OCI-LY3 (cell line): ENCODE measurements at regions not wholly inside any gene's neighbourhood (a gene's known extent, or its start where the extent isn't known, plus 50 kb on each side); places are given as distances from the start of the nearest gene placed in this dataset.

ENCODE experiments used
- H2AFZ ChIP-seq: fragments of 200-600, 300-600 bp; shearing (Covaris generic); 2 replicates; pipeline ENCODE4 v1.6.0; 2014; ENCODE audit warnings: antibody characterized with exemption, low read depth, low read length
- H3K27ac ChIP-seq: fragments of 200-600, 300-600 bp; sonication (generic); 2 replicates; pipeline ENCODE4 v1.5.1; 2014; ENCODE audit warnings: mild to moderate bottlenecking, low read length, moderate library complexity, mixed read lengths
- H3K27me3 ChIP-seq: fragments of 200-600, 300-600 bp; sonication (generic); 2 replicates; pipeline ENCODE4 v1.6.1; 2014; ENCODE audit warnings: low read depth, low read length, mixed read lengths
- H3K36me3 ChIP-seq: fragments of 200-600, 300-600 bp; sonication (generic); replicated peaks from 2 replicates; pipeline ENCODE3; 2014; ENCODE audit warnings: low read depth, low read length, mixed read lengths
- H3K4me1 ChIP-seq: fragments of 300-600, 200-600 bp; sonication (generic); 2 replicates; pipeline ENCODE4 v1.6.1; 2014; ENCODE audit warnings: low read length, mixed read lengths
- H3K4me2 ChIP-seq: fragments of 200-600, 300-600 bp; sonication (generic); 2 replicates; pipeline ENCODE4 v1.6.1; 2014; ENCODE audit warnings: low read length, mixed read lengths
- H3K4me3 ChIP-seq: fragments of 300-600, 200-600 bp; sonication (generic); 2 replicates; pipeline ENCODE4 v1.5.1; 2014; ENCODE audit warnings: antibody characterized with exemption, mild to moderate bottlenecking, low read length, moderate library complexity
- H3K79me2 ChIP-seq: fragments of 300-600, 200-600 bp; shearing (Covaris generic); 2 replicates; pipeline ENCODE4 v1.6.1; 2014; ENCODE audit warnings: mild to moderate bottlenecking, low read length, mixed read lengths
- H3K9ac ChIP-seq: fragments of 300-600, 200-600 bp; shearing (Covaris generic); 2 replicates; pipeline ENCODE4 v1.6.0; 2014; ENCODE audit warnings: mild to moderate bottlenecking, low read length, moderate library complexity
- H3K9me3 ChIP-seq: fragments of 200-600, 300-600 bp; shearing (Covaris generic); 2 replicates; pipeline ENCODE4 v1.6.1; 2014; ENCODE audit warnings: low read length, mixed read lengths; ENCODE audit not compliant: insufficient read depth
- H4K20me1 ChIP-seq: fragments of 200-600, 300-600 bp; sonication (generic); 2 replicates; pipeline ENCODE4 v1.6.1; 2016; ENCODE audit warnings: low read length, mixed read lengths; ENCODE audit not compliant: insufficient read depth
- EZH2phosphoT487 ChIP-seq: fragments of 200-600 bp; shearing (Covaris generic); IDR thresholded peaks from 2 replicates; pipeline ENCODE4 v1.6.1; 2018; ENCODE audit warnings: antibody characterized with exemption, mixed run types, low read depth
- TF ChIP-seq, protein P1 (sequence below): fragments of 200-600, 300-600 bp; sonication (generic); IDR thresholded peaks from 2 replicates; pipeline ENCODE4 v1.5.1; 2014; ENCODE audit warnings: antibody characterized with exemption, low read length, low read depth

DNA sequence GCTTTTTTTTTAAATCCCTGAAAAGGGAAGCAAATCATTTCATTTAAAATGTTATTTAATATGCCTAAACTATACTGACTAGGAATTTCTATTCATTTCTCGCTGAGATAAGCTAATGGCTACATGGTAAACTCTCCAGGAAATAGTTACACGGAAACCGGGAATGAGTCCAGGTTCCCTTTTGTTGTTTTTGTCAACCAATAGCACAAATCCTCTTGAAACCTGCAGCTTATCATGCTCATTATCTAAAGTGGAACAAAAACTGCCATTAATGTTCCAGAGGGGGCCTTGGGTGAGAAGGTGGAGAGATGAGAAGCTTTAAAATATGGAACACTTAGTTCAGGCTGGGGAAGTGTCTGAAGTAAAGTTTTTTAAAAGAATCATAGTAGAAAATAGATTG, 113.5 kb upstream of the ALCAM start:
- no peaks in the 10 kb centered on the region for H3K27me3 ChIP-seq
- no peaks in the 10 kb centered on the region for H3K9me3 ChIP-seq
- no peak overlapping the region for H3K9ac ChIP-seq
- TF ChIP-seq, protein P1, sequence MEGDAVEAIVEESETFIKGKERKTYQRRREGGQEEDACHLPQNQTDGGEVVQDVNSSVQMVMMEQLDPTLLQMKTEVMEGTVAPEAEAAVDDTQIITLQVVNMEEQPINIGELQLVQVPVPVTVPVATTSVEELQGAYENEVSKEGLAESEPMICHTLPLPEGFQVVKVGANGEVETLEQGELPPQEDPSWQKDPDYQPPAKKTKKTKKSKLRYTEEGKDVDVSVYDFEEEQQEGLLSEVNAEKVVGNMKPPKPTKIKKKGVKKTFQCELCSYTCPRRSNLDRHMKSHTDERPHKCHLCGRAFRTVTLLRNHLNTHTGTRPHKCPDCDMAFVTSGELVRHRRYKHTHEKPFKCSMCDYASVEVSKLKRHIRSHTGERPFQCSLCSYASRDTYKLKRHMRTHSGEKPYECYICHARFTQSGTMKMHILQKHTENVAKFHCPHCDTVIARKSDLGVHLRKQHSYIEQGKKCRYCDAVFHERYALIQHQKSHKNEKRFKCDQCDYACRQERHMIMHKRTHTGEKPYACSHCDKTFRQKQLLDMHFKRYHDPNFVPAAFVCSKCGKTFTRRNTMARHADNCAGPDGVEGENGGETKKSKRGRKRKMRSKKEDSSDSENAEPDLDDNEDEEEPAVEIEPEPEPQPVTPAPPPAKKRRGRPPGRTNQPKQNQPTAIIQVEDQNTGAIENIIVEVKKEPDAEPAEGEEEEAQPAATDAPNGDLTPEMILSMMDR, result no peak
- TF ChIP-seq EZH2phosphoT487, result no peak
- H2AFZ ChIP-seq, result no peak overlapping the region
- no peaks in the 10 kb centered on the region for H3K36me3 ChIP-seq
- no peak overlapping the region for H3K4me2 ChIP-seq
- no peak overlapping the region for H3K4me3 ChIP-seq
- H3K27ac ChIP-seq, result no peak overlapping the region
- no peaks in the 10 kb centered on the region for H4K20me1 ChIP-seq
- peaks cover 5% of the 10 kb centered on the region for H3K4me1 ChIP-seq
- no peaks in the 10 kb centered on the region for H3K79me2 ChIP-seq

DNA sequence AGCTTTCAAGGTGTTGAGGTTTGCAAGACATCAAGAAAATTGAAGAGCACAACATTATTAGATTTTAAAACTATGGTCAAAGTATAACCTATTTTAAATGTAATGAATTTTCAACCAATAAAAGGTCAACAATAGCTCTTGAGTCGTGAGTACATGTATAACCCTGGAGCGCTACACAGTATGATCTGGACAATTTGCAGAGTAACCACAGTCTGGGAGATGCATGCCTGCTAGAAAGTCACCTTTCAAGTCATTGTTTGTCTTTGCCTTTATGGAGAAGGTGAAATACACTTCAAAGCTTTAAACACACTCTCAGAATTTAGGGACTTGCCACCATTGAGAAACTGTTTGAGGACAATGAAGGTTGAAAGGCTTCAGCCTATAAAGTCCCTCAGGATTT, 112.6 kb upstream of the ALCAM start:
- Histone ChIP-seq H3K4me1 (peaks cover 5% of the 10 kb centered on the region), H3K27ac (no peak overlapping the region), H3K9me3 (no peaks in the 10 kb centered on the region), H3K4me3 (no peak overlapping the region), H3K4me2 (no peak overlapping the region), H4K20me1 (no peaks in the 10 kb centered on the region), H3K9ac (no peak overlapping the region), H3K79me2 (no peaks in the 10 kb centered on the region), H3K27me3 (no peaks in the 10 kb centered on the region), H3K36me3 (no peaks in the 10 kb centered on the region), H2AFZ (no peak overlapping the region)
- TF ChIP-seq EZH2phosphoT487, result no peak
- TF ChIP-seq, protein P1, result no peak

DNA sequence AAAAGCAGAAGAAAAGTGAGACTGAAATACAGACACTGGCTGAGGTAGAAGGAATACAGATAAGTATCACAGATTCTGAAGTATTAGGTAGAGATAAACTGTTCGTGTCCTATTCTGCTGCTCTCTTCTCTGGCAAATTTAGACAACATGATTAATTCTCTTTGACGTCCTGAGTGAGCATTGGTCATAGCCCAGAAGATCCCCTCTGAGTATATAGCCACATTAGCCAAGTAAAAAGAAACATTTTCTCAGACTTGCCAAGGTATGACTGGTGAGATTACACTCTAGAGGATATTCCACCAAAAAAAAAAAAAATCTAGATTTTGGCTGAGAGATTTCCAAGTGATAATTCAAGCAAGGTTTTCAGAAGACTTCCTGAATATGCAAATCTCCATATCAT, 111.4 kb upstream of the ALCAM start:
- TF ChIP-seq, protein P1, result no peak
- no peak for TF ChIP-seq EZH2phosphoT487
- H3K36me3 ChIP-seq, result no peaks in the 10 kb centered on the region
- no peak overlapping the region; the same call in 1 of the 2 replicates for H2AFZ ChIP-seq
- H3K79me2 ChIP-seq, result no peaks in the 10 kb centered on the region
- H3K27ac ChIP-seq, result no peak overlapping the region
- no peak overlapping the region for H3K9ac ChIP-seq
- H3K4me3 ChIP-seq, result no peak overlapping the region
- H3K9me3 ChIP-seq, result peaks cover 6% of the 10 kb centered on the region; the same call in 1 of the 2 replicates
- no peaks in the 10 kb centered on the region for H3K27me3 ChIP-seq
- no peak overlapping the region for H3K4me2 ChIP-seq
- H4K20me1 ChIP-seq, result no peaks in the 10 kb centered on the region
- peaks cover 5% of the 10 kb centered on the region for H3K4me1 ChIP-seq

DNA sequence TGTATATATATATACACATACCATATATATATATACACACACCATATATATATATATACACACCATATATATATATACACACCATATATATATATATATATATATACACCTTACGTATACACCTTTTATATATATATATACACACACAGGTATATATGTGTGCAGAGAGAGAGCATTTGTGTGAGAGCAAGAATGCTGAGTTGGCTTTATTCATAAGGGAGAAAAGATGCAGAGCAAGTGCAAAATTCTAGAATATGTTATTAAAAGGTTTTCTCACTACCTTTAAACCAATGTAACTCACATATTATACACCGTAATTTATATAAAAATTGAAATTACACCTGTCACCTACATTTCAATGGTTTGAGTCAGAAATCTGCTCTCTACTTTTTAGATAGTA, 107.2 kb upstream of the ALCAM start:
- Histone ChIP-seq H3K27me3 (no peaks in the 10 kb centered on the region), H3K27ac (no peak overlapping the region), H3K36me3 (no peaks in the 10 kb centered on the region), H3K4me1 (peaks cover 5% of the 10 kb centered on the region), H3K4me2 (no peak overlapping the region), H3K79me2 (no peaks in the 10 kb centered on the region), H3K9ac (no peak overlapping the region), H4K20me1 (no peaks in the 10 kb centered on the region), H3K9me3 (peaks cover 9% of the 10 kb centered on the region; the same call in 1 of the 2 replicates), H2AFZ (no peak overlapping the region), H3K4me3 (no peak overlapping the region)
- TF ChIP-seq EZH2phosphoT487, result no peak
- TF ChIP-seq, protein P1, result no peak
